ENCODE measurements at regions not wholly inside any gene's neighbourhood (a gene's known extent, or its start where the extent isn't known, plus 50 kb on each side); places are given as distances from the start of the nearest gene placed in this dataset.

- DNase-seq (ENCODE audit: low spot score) = no peak
- TF ChIP-seq CTCF (conservative IDR thresholded peaks at IDR 0.05; ENCODE audit: low read depth) = no peak
- no peak overlapping the region for H3K27ac ChIP-seq
- ChIA-PET POLR2A (ENCODE audit: low non-redundant PET) (no interaction called here), CTCF (interaction anchor here (0.6 kb wide), 2 partner anchors 100 to 1937 kb away, joined by 3 to 4 read pairs; no protein-coding TSS in a partner anchor)
Observed at GRCh38 chr5:3351581-3352442, 243.8 kb upstream of the IRX1 start.

- TF ChIP-seq CTCF (conservative IDR thresholded peaks at IDR 0.05; ENCODE audit: low read depth) = no peak
- ChIA-PET CTCF (no interaction called here), POLR2A (ENCODE audit: low non-redundant PET) (no interaction called here)
- DNase-seq (ENCODE audit: low spot score) = no peak
- H3K27ac ChIP-seq = no peak overlapping the region
Observed at GRCh38 chr5:3350781-3351180, 244.9 kb upstream of the IRX1 start.

GRCh38 chr5:3349704-3350565 lies 245.7 kb upstream of the IRX1 start:
- no peak for TF ChIP-seq CTCF (conservative IDR thresholded peaks at IDR 0.05; ENCODE audit: low read depth)
- H3K27ac ChIP-seq = no peak overlapping the region
- ChIA-PET CTCF (no interaction called here), POLR2A (ENCODE audit: low non-redundant PET) (no interaction called here)
- no peak for DNase-seq (ENCODE audit: low spot score)

- CTCF ChIA-PET = interaction anchor here (0.6 kb wide), 1 partner anchor 361 kb away, joined by 3 read pairs; no protein-coding TSS in a partner anchor
Observed at GRCh38 chr5:3348576-3349535, 246.8 kb upstream of the IRX1 start.

GRCh38 chr5:3347741-3348140 lies 247.9 kb upstream of the IRX1 start:
- no peak overlapping the region for H3K27ac ChIP-seq
- ChIA-PET CTCF (no interaction called here), POLR2A (ENCODE audit: low non-redundant PET) (no interaction called here)
- TF ChIP-seq CTCF (conservative IDR thresholded peaks at IDR 0.05; ENCODE audit: low read depth) = no peak
- DNase-seq (ENCODE audit: low spot score) = no peak

More at GRCh38 chr5:3348576-3349535, 246.8 kb upstream of the IRX1 start:
- TF ChIP-seq CTCF (conservative IDR thresholded peaks at IDR 0.05; ENCODE audit: low read depth) = no peak
- DNase-seq (ENCODE audit: low spot score) = no peak
- POLR2A ChIA-PET (ENCODE audit: low non-redundant PET) = no interaction called here
- H3K27ac ChIP-seq = no peak overlapping the region
